Hepatocyte (in vitro differentiated cells): ENCODE measurements at regions not wholly inside any gene's neighbourhood (a gene's known extent, or its start where the extent isn't known, plus 50 kb on each side); places are given as distances from the start of the nearest gene placed in this dataset.

Experiments used
- DNase-seq: peaks from one replicate; pipeline ENCODE4 v3.0.0-alpha.2; 2016; ENCODE audit warnings: low spot score
- H2AFZ ChIP-seq: fragments of 200-600 bp; sonication (generic); 2 replicates; pipeline ENCODE4 v1.6.0; 2016; ENCODE audit warnings: antibody characterized with exemption, mild to moderate bottlenecking
- H3K27ac ChIP-seq: fragments of 200-600 bp; sonication (generic); 2 replicates; pipeline ENCODE4 v1.5.1; 2016; ENCODE audit warnings: mild to moderate bottlenecking
- H3K27me3 ChIP-seq: fragments of 200-600 bp; sonication (generic); 2 replicates; pipeline ENCODE4 v1.6.1; 2016
- H3K36me3 ChIP-seq: fragments of 200-600 bp; sonication (generic); replicated peaks from 2 replicates; pipeline ENCODE4 v1.5.1; 2016; ENCODE audit warnings: low read depth; ENCODE audit not compliant: insufficient read depth
- H3K4me1 ChIP-seq: fragments of 200-600 bp; sonication (generic); 2 replicates; pipeline ENCODE4 v1.5.1; 2016; ENCODE audit warnings: mild to moderate bottlenecking, moderate library complexity; ENCODE audit not compliant: insufficient read depth
- H3K4me2 ChIP-seq: fragments of 200-600 bp; sonication (generic); 2 replicates; pipeline ENCODE4 v1.6.0; 2016
- H3K4me3 ChIP-seq: fragments of 200-600 bp; sonication (generic); 2 replicates; pipeline ENCODE4 v1.5.1; 2016; ENCODE audit warnings: mild to moderate bottlenecking
- H3K79me2 ChIP-seq: fragments of 200-600 bp; sonication (generic); 2 replicates; pipeline ENCODE4 v1.6.0; 2017; ENCODE audit warnings: mild to moderate bottlenecking
- H3K9me2 ChIP-seq: fragments of 200-600 bp; sonication (generic); replicated peaks from 2 replicates; pipeline ENCODE4 v1.6.0; 2017; ENCODE audit warnings: mild to moderate bottlenecking; ENCODE audit not compliant: insufficient read depth
- H3K9me3 ChIP-seq: fragments of 200-600 bp; sonication (generic); 2 replicates; pipeline ENCODE4 v1.5.1; 2016; ENCODE audit warnings: low read depth, mild to moderate bottlenecking
- H4K20me1 ChIP-seq: fragments of 200-600 bp; sonication (generic); 2 replicates; pipeline ENCODE4 v1.6.0; 2016; ENCODE audit warnings: mild to moderate bottlenecking; ENCODE audit not compliant: insufficient read depth, poor library complexity, severe bottlenecking
- EZH2 ChIP-seq: fragments of 200-600 bp; sonication (generic); IDR thresholded peaks from 2 replicates; pipeline ENCODE4 v1.6.1; 2016; ENCODE audit warnings: antibody characterized with exemption, mild to moderate bottlenecking, borderline replicate concordance
- EZH2phosphoT487 ChIP-seq: fragments of 200-600 bp; sonication (generic); IDR thresholded peaks from one replicate; pipeline ENCODE4 v1.6.1; 2018; ENCODE audit warnings: antibody characterized with exemption, mild to moderate bottlenecking, low read depth, moderate library complexity; ENCODE audit not compliant: unreplicated experiment, severe bottlenecking
- WGBS: methylation state at CpG from one replicate; pipeline ENCODE4 v1.1.6; 2016; ENCODE audit warnings: low lambda C conversion rate; ENCODE audit errors: missing lambda C conversion rate; 5-methylcytosine and 5-hydroxymethylcytosine counted together
- TF ChIP-seq, protein P1 (sequence below): fragments of 200-600 bp; sonication (generic); IDR thresholded peaks from 2 replicates; pipeline ENCODE4 v1.5.1; 2016; ENCODE audit warnings: antibody characterized with exemption, mild to moderate bottlenecking; ENCODE audit not compliant: poor library complexity

DNA sequence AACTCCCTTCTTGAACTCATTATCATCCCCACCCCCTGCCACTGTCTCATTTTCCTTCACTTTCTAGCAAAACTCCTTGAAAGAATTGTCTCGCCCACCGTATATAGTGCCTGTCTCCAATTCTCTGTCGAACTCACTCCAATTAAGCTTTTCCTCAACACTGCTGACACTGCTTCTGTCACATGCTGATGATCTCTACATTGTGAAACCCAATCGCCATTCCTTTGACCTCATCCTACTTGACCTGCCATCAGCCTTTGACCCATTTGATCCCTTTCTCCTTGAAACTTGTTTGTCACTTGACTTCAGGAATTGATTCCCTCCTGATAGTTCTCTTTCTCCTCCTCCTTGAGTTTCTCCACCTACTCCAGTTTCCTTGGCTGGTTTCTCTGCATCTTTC is 54.8 kb downstream of the CCDC71L start:
- Histone ChIP-seq H4K20me1 (no peaks in the 10 kb centered on the region), H3K4me2 (no peak overlapping the region), H3K4me3 (no peak overlapping the region), H3K36me3 (no peaks in the 10 kb centered on the region), H3K27ac (no peak overlapping the region), H3K9me3 (no peaks in the 10 kb centered on the region), H3K27me3 (no peaks in the 10 kb centered on the region), H3K79me2 (no peaks in the 10 kb centered on the region), H3K9me2 (no peaks in the 10 kb centered on the region), H2AFZ (no peak overlapping the region), H3K4me1 (peaks cover 22% of the 10 kb centered on the region)
- TF ChIP-seq, protein P1, sequence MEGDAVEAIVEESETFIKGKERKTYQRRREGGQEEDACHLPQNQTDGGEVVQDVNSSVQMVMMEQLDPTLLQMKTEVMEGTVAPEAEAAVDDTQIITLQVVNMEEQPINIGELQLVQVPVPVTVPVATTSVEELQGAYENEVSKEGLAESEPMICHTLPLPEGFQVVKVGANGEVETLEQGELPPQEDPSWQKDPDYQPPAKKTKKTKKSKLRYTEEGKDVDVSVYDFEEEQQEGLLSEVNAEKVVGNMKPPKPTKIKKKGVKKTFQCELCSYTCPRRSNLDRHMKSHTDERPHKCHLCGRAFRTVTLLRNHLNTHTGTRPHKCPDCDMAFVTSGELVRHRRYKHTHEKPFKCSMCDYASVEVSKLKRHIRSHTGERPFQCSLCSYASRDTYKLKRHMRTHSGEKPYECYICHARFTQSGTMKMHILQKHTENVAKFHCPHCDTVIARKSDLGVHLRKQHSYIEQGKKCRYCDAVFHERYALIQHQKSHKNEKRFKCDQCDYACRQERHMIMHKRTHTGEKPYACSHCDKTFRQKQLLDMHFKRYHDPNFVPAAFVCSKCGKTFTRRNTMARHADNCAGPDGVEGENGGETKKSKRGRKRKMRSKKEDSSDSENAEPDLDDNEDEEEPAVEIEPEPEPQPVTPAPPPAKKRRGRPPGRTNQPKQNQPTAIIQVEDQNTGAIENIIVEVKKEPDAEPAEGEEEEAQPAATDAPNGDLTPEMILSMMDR: no peak
- no peak for TF ChIP-seq EZH2
- no peak for TF ChIP-seq EZH2phosphoT487
- WGBS: 89% methylated on average over 4 of the region's 4 CpGs
- DNase-seq: no peak

DNA sequence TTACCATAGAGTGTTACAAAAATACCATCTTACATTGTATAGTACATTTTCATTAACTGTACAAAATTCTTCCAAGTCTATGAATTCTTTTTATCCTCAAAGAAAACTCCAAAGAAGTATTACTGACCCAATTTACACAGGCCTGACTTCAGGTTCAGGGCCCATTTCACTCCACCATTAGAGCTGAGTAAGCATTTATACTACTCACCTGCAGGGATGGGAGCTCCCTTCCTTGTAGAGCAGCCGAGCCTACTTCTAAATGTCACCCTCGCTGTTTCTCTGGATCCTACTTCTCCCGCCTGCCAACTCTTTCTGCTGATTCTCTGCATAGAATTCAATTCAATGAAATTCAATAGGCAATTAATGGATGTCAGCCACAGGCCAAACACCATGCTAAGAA is 56.0 kb downstream of the CCDC71L start:
- WGBS: 92% methylated on average over 3 of the region's 3 CpGs

DNA sequence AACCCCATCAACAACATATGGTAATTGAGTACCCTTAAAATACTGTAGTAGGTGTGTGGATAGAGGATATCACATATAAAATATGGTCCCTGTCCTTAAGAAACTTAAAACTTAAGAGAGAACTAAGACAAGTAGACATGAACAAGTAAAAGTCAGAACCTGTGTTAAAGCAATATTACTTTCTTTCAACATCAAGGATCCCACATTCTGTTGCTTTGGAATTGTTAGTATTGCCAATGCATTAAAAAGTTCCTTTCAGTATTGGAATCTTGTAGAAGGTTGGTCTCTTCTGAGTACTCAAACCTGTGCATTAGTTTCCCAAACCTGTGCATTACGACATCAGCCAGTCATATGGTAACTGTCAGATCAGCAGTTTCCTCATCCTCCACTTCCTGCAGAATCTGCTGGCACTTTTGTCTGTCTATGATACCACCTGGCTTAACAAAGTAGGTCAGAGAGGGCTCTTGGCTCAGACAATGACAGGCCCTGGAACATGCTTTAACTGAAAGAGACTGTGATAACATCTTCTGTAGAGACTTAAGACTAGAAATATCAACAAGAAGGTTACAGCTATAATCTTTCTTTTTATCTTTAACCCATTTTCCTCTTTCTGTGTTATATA is 56.5 kb downstream of the CCDC71L start:
- H3K4me2 ChIP-seq: no peak overlapping the region
- H3K4me1 ChIP-seq: peaks cover 17% of the 10 kb centered on the region
- no peaks in the 10 kb centered on the region for H3K9me3 ChIP-seq
- H3K9me2 ChIP-seq: no peaks in the 10 kb centered on the region
- H3K27me3 ChIP-seq: no peaks in the 10 kb centered on the region
- no peaks in the 10 kb centered on the region for H3K36me3 ChIP-seq
- TF ChIP-seq, protein P1: no peak
- TF ChIP-seq EZH2phosphoT487 (no peak), EZH2 (no peak)
- H3K27ac ChIP-seq: no peak overlapping the region
- H3K79me2 ChIP-seq: no peaks in the 10 kb centered on the region
- no peak overlapping the region for H3K4me3 ChIP-seq
- no peaks in the 10 kb centered on the region for H4K20me1 ChIP-seq
- DNase-seq: no peak
- no peak overlapping the region for H2AFZ ChIP-seq
- WGBS: 86% methylated on average over 1 of the region's 1 CpG

More for the DNA sequence above, 56.0 kb downstream of the CCDC71L start:
- Histone ChIP-seq H3K27me3 (no peaks in the 10 kb centered on the region), H3K4me3 (no peak overlapping the region), H2AFZ (no peak overlapping the region), H3K79me2 (no peaks in the 10 kb centered on the region), H3K4me1 (peaks cover 21% of the 10 kb centered on the region), H3K27ac (no peak overlapping the region), H3K9me2 (no peaks in the 10 kb centered on the region), H3K4me2 (no peak overlapping the region), H3K9me3 (no peaks in the 10 kb centered on the region), H4K20me1 (no peaks in the 10 kb centered on the region), H3K36me3 (no peaks in the 10 kb centered on the region)
- DNase-seq: no peak
- no peak for TF ChIP-seq EZH2
- TF ChIP-seq, protein P1: no peak
- TF ChIP-seq EZH2phosphoT487: no peak
